Anterior cingulate cortex (tissue), 58 donors: ENCODE measurements at regions not wholly inside any gene's neighbourhood (a gene's known extent, or its start where the extent isn't known, plus 50 kb on each side); places are given as distances from the start of the nearest gene placed in this dataset.

ENCODE experiments used
- DNase-seq, 58 donors: peaks; one replicate each; lab custom pipeline; 2025; lab: John Stamatoyannopoulos, UW

DNA sequence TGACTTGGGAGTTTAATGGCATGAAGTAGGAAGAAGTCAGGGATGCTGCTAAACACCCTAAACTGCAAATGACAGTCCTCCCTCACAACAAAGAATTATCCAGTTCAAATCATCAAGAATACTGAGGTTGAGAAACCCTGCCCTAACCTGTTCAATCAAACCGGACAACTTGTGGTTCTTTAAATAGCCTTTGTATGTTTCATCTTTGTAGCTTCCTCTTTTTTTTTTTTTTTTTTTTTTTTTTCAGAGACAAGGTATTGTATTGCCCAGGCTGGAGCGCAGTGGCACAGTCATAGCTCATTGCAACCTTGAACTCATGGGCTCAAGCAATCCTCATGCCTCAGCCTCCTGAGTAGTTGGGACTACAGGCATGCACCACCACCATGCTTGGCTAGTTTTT is 52.5 kb upstream of the TTC29 start:
- DNase-seq = no peak

- DNase-seq = no peak
Observed at GRCh38 chr4:147003956-147004809, 58.5 kb upstream of the TTC29 start.

DNA sequence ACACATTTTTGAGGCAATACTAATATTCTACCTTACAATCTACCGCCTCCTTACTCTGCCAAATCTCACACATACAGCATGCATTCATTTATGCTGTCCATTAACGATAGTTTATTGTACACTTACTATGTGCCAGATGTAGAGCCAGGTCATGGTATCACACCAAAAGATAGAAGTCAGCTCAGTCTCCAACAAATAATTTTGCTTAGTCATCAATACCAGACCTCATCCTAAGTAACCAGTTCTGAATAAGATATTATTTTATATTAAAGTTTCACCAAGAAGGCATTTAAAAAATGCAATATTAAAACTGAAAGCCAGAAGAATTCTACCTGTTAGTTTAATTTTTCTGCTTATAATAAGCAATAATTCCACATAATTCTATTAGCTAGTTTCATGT is 60.6 kb upstream of the TTC29 start:
- DNase-seq = no peak

- no peak for DNase-seq
Observed at GRCh38 chr4:147009875-147010274, 64.2 kb upstream of the TTC29 start.

- no peak for DNase-seq
Observed at GRCh38 chr4:147011411-147011810, 65.7 kb upstream of the TTC29 start.

DNA sequence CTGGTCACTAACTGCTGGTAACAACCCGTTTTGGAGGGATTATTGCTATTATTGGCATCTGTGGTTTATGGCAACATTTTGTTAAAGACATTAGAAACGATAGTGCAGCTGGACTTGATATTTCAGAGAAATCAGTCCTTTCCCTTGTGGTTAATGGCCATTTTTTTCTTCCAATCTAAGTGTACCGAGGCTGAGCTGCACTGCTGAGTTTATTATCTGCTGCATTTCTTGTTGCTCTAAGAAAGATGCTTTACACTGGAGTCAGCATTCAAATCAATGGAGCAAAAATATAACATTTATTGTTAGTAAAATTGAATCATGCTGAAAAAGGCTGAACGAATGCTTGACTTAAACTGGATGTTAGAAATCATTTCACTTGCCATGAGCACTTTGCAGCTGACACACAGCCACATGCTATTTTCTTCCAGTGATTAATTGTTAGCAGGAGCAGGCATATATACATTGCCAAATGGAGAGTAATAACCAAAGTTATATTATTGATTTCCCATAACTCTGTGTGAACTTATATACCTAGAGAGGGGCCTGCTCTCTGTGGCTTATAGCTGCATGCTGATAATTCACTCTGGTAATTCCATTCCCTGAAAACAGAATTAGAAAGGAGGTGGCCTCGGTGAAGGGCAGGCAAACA is 66.5 kb upstream of the TTC29 start:
- DNase-seq = no peak

DNA sequence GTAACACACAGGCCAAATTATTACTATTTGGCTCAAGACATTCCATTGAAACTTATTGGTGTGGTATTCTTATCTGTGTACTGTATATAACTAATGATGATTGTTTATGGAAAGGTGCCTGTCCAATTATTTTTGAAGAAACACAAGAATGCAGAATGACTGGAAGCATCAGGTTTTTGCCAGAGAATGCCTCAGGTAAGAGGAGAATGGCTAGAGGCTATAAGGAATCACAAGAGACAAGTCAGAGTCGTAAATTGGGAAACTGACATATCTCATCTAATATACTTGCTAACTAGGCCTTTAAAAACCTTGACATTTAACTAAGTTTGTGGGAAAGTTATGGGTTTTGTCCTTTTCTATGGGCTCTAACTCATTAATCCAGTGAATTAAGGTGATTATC is 69.3 kb upstream of the TTC29 start:
- no peak for DNase-seq

GRCh38 chr4:147015491-147015890 is 69.8 kb upstream of the TTC29 start:
- DNase-seq = no peak

GRCh38 chr4:147017081-147017480 is 71.4 kb upstream of the TTC29 start:
- no peak for DNase-seq

DNA sequence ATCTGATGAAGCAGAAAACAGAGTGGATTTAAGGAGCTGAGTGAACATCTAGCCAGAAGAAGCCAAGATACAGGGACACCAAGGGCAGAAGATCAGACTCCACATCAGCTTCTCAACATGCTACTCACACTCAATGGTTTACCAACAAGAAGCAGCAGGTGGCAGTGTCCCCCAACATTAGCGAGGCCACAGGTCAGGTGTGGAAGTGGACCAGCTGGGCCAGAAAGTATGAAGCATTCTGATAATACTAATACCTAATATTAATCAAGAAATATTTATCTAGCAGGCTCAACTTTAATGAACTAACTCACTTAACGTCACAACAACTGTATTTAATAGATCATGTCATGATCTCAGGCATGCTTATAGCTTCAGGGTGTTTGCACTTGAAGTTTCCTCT is 73.4 kb upstream of the TTC29 start:
- DNase-seq = peak in 44 of 58 donors; percentile 1 to 68 (median 28)

- DNase-seq = no peak
Observed at GRCh38 chr4:147020456-147020855, 74.8 kb upstream of the TTC29 start.

DNA sequence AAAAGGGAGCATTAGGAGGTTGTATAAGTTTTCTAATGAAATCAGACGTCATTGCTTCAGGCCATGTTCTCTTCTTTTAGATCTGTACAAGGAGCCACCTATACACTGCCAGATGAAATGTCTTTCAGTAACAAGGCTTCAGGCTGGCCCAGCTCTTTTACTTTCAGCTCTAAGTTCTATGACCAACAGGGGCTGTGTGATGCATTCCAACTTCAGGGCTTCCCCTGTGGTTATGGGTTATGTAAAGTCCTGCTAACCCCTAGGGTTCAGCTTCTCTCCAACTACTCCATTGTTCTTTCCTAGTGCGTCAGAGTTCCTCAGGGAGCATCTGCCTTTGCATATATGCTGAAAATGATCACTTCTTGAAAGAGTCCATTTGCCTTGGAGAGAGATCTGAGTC is 79.4 kb upstream of the TTC29 start:
- DNase-seq = no peak

GRCh38 chr4:147029296-147029695 is 83.6 kb upstream of the TTC29 start:
- no peak for DNase-seq

GRCh38 chr4:147034372-147034771 is 88.7 kb upstream of the TTC29 start:
- no peak for DNase-seq

- peak in 12 of 58 donors; percentile 2 to 33 (median 12) for DNase-seq
Observed at GRCh38 chr4:147037069-147037468, 91.4 kb upstream of the TTC29 start.

DNA sequence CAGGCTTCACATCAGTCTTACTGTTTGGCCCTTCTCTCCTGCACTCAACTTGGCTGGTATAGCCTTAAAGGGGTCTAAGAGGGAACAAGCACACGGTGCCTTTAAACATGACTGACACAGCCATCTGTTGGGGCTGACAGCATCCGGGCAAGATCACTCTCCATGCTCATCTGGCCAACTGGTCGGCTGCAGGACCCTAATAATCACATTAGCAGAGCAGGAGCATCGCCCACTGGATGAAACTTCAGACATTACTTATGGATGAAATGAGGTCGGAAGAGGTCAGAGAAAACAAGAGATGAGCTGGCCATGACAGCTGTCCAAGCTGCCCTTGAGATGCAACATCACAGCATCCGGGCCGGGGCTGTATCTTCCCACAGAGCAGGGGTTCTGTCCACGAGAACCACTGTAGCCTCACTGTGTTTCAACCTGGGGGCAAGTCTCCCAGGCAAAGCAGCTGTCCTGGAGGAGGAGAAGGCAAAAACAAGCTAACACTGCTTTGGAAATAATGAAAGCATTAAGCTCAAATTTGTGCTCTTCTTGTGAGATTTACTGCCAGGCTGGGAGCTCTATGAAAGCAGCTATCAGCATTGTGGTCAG is 94.4 kb upstream of the TTC29 start:
- peak in 1 of 58 donors; percentile 5 for DNase-seq

- no peak for DNase-seq
Observed at GRCh38 chr4:147040874-147041273, 95.2 kb upstream of the TTC29 start.

DNA sequence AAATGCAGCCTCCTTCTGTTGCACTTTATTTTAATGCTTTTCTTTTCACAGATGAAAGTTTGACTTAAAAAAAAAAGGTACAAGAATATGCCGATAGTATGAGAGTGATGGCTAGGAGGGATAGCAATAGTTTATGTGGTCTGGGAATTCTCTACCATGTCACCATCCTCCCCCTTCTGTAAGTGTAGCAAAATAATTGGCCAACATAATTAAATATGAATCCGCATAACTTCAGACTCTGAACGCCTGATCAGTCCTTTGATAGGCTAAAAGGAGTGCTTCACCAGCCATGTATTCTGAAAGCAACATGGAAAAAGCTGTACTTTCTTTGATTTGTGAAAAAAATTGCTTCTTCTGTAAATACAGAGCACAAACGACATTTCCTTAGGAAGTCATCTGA is 95.7 kb upstream of the TTC29 start:
- DNase-seq = no peak

DNA sequence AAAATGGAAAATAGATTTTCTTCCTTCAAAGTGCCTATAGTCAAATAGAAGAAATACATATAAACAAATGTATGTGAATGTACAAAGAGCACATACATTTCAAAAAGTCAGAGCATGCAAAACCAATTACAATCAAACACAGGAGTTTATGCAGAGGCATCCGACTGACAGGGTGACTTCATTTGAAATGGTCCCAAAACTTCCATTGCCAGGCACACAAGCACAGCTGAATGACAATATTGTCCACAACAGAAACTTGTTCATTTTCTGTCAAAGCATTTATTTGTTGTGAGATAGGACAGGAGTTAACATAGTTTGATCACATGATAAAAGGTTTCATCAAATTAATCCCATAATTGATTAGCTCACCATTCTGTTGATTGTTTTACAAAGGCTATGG is 96.4 kb upstream of the TTC29 start:
- no peak for DNase-seq

- DNase-seq = no peak
Observed at GRCh38 chr4:147044241-147044640, 98.6 kb upstream of the TTC29 start.

DNA sequence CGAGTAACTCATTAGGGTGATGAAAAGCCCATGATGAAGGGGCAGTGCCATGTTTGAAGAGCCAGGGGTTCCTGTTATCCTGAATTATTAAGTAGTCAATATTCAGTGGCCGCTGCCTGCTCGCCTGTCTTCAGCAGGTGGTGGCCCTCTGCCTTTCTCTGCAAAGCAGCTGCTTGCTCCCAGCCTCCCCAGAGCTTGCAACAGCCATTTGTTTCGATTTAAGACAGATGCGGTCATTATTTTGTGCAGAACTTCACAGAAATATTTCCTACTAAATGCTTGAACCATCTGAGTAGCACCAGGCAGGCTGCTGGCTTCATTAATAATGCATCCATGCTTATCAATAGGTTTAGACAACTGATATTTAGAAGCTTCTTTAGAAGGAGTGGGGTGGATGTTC is 104.3 kb upstream of the TTC29 start:
- no peak for DNase-seq

- no peak for DNase-seq
Observed at GRCh38 chr4:147050356-147050765, 104.7 kb upstream of the TTC29 start.
